Head of caudate nucleus (tissue), 42 donors: ENCODE measurements at regions not wholly inside any gene's neighbourhood (a gene's known extent, or its start where the extent isn't known, plus 50 kb on each side); places are given as distances from the start of the nearest gene placed in this dataset.
"Not testable (repeated sequence)": the region's sequence is repeated elsewhere in the genome, so short reads cannot be mapped to it uniquely, and the experiment has no call there.

ENCODE experiments used
- DNase-seq, 42 donors: peaks; one replicate each; pipeline versions ENCODE4 v3.0.0 to v3.0.0-alpha.2; 2020 to 2021; ENCODE audit warnings: mixed read lengths in 7 of 42
- intact Hi-C: fragments of 100-400 bp; cut with DNase I; formaldehyde crosslinking; loops from one replicate; pipeline ENCODE4 v1.15.0; 2022

DNA sequence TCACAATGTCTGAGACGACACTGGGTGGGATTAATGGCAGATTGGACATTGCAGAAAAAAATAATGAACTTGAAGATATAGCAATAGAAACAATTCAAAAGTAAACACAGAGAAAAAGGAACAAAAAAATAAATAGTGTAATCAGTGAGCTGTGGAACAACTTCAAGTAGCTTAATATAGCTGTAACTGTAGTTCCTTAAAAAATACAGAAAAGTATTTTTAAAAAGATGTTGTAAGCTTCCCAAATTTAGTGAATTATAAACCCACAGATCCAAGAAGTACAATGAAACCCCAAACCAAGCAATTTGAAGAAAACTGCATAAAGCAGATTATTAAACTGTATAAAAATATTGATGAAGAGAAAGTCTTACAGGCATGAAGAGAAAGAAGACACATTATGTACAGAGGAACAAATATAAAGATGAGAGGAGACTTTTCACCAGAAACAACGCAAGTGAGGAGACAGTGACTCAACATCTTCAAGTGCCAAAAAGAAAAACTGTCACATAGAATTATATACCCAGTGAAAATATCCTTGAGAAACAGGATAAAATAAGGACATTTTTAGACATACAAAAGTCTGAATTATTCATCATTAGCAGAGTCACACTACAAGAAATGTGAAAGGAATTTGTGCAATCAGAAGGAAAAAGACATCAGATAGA, 176.4 kb downstream of the NFKBIZ start:
- intact Hi-C loops = no loop called here
- DNase-seq = no peak

DNA sequence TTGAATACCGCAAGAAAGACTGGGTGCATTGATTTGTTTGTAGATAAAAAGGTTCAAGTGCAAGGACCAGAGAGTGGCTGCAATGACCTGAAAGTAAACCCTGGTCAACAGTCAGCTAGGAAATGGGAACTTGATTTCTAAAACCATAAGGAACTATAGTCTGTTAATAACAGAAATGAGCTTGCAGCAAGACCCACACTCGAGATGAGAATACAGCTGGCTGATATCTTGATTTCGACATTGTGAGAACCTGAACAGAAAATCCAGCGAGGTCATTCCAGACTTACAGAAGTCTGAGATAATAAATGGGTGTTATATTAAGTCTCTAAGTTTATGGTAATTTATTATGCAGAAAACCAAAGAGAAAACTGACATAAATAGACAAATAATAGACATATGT, 177.3 kb downstream of the NFKBIZ start:
- intact Hi-C loops = no loop called here
- DNase-seq = no peak

DNA sequence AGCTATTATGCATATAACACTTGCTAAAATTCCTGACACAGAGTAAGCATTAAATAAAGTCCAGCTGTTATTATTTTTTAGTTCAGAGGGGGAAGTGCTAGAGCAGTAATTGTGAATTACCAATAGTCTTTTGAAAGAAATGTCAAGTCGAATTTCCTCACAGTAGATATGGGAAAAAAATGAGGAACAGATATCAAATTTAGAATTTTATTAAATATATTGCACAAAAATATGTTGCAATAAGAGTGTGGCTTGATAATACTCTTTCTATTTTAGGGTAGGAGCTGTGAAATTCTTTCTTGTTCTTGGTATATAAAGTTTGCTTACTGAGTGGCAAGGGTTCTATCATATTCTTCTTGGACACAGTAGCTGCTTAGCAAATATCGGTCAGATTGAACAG, 181.3 kb downstream of the NFKBIZ start:
- intact Hi-C loops = no loop called here
- no peak for DNase-seq

DNA sequence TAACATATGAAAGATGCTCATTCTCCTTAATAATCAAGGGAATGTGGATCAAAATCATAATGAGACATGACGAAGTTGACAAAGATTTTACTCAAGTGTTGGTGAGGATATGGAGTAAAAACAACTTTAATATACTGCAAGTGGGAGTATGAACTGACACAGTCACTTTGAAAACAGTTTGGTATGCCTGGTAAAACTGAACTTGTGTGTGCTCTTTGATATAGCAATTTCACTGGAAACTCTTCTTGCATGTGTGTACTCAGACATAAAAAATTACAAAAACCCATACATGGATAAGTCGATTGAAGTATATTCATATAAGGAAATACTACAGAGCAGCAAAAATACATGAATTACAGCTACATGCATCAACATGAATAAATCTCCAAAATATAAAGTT, 182.5 kb downstream of the NFKBIZ start:
- no peak for DNase-seq
- intact Hi-C loops = no loop called here

DNA sequence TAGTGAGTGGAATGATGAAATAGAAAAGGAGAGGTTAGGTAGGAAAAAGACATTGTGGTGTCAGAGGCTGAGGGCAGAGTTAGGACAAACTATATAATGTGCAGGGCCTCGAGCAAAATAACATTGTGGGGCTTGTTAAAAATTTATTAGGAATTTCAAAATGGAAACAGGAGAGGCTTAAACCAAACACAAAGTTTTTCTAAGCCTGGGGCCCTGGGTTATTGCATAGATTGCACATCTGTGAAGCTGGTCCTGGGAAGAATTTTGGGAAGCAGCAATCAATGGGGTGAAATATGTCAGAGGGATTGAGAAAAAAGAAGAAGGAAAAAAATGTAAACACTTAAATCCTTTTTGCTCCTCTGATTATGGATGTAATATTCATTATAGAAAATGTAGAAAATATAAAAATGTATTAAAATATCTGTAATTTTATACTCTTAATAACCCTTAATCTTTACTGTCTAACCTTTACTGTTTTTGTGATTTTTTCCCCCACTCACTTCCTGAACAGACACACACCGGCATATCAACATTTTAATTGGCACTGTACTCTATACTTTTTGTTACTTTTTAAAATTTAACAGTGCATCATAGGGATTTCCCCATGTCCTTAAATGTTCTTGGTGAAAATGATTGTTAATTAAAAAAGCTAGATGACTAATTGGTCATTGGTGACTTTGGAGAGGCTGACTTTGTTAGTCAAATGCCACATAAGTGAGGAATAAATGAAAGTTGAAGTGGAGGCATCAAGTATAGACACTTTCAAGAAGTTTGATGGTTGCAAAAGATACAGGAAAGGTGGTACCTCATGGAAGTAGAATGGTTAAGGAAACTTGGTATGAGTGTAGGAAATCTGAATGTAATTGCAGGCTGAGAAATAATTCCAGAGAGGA, 183.4 kb downstream of the NFKBIZ start:
- DNase-seq = no peak
- intact Hi-C loops = no loop called here

DNA sequence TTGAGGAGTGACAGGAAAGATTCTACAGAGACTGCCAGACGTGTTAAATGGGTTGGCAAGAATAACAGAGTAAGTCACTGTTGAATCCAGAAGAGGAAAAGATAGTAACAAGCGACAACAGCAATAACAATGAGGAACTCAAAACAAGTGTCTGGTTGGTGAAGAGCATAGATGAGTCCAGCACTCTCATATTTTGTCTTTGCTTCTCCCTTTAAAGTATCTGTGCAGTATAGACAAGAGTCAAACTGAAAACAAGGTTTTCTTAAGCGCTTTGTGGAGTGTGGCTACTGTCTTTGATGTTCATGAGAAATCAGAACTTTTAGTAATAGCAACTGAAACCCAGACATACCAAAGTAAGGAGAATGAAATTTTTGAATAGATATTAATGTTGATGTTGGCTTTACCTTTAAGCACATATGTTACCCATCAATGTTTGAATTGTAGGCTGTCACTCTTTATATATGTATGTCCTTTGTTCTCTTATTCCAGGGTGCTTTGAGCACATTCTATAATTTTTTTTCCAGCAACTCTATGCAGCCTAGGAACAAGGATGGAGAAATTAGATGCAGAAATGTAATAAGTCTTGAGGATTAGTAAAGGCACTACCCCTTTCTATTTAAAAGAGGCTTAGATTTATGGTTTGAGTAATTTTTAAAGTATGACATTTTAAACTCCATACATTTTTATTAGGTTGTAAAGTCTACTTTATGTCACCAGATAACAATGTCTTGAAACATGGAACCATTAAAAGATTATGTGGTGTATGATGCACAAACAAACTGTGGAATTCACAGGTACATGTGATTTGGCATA, 185.5 kb downstream of the NFKBIZ start:
- no peak for DNase-seq
- intact Hi-C loops = no loop called here

DNA sequence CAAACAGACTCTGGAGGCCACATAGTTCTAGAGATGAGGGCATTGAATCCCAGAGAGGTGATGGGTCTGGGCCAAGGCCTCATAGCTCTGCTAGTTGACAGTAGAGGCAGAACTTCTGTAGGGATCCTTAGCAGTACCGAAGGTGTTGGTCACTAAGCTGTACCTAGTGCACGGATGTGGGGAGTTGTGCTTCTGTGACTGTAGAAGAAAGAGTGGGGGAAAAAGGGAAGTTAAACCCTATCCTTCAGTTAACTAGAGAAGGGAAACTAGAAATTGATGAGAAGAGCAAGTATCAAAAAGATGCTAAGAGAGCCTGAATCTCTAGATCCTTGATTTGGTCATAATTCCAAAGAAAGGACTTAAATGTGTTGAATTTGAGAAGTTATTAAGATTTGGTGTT, 186.7 kb downstream of the NFKBIZ start:
- DNase-seq = no peak
- intact Hi-C loops = no loop called here

DNA sequence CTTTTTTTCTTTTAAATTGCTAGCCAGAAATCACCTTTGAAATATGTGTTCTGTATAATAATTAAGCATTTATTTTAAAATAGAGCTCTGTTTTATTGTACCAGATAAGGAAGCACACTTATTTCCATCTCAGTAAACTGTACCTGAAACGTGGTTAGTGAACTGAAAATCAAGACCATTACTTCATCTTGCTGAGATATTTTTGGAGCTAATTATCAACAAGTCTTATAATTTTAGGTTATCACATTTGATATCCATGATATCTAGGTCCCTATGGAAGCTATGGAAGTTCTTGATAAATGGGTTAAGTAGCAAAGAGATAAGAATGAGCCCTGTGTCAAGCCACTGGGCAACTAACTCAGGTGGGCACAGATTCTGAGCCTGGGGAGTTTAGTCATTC, 187.2 kb downstream of the NFKBIZ start:
- intact Hi-C loops = no loop called here
- DNase-seq = no peak

DNA sequence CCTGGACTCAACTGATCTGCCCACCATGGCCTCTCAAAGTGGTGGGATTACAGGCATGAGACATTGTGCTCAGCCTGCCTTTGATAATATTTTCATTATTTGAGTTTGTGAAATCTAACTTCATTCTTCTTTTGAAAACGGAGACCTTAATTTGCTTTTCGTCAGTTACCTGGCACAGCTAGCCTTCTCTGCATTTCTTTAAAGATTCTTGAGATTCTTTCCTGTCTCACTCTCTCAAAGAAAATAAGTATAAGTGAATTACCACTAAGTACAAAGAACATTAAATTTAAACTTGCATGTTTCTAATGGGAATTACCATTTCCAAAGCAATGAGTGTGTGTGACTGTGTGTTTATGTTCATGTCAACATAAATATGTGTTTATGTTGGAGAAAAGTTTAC, 187.9 kb downstream of the NFKBIZ start:
- no peak for DNase-seq
- intact Hi-C loops = no loop called here

DNA sequence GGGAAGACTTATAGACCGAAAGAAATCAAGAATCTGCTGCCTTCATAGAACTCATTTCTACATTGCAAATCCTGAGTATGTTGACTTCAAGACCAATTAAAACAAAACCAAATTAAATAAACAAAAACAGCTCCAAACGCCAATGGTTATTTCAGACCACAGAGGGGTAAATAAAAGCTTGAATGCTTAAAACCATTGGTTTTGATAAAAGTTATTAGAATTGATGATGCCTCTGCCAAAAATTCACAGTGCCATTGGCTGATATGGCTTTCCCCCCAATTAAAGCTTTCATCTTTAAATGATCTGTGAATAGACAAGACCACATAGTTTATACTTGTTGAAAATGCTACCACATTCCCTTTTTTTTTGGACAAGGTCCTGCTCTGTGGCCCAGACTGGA, 188.5 kb downstream of the NFKBIZ start:
- no peak for DNase-seq
- intact Hi-C loops = no loop called here

DNA sequence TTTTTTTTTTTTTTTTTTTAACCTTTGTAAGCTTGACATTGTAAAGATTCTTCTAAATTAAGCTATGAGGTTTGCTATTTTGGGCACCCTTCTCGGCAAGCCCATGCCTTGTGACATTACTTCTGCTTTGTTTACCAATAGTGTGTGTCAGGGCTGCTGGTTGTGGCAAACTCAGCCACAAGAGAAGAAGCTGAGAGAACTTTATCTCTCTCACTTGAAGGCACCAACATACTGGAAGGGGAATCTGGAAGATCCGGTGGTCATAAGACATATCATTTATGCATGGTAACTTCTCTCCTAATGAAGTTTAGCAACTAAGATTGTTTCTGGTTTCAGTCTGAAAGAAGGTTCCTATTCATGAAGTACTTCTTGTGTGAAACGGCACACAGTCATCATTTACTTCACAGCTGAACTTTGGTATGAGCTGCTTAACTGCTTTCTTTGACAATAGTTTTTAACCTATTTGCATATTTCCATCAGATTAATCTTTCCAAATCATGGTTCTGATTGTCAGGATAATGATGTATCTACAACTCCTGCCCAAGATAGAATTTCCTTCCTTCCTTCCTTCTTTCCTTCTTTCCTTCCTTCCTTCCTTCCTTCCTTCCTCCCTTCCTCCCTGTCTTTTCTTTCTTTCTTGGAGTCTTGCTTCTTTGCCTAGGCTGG, 189.3 kb downstream of the NFKBIZ start:
- peak in 9 of 42 donors; percentile 17 to 44 (median 24) for DNase-seq
- intact Hi-C loops = no loop called here

DNA sequence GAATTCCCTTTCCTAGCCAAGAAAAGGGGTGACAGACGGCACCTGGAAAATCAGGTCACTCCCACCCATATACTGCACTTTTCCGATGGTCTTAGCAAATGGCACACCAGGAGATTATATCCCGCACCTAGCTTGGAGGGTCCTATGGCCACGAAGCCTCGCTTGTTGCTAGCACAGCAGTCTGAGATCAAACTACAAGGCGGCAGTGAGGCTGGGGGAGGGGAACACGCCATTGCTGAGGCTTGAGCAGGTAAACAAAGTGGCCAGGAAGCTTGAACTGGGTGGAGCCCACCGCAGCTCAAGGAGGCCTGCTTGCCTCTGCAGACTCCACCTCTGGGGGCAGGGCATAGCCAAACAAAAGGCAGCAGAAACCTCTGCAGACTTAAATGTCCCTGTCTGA, 190.8 kb downstream of the NFKBIZ start:
- intact Hi-C loops, DNase-seq: not testable (repeated sequence)

DNA sequence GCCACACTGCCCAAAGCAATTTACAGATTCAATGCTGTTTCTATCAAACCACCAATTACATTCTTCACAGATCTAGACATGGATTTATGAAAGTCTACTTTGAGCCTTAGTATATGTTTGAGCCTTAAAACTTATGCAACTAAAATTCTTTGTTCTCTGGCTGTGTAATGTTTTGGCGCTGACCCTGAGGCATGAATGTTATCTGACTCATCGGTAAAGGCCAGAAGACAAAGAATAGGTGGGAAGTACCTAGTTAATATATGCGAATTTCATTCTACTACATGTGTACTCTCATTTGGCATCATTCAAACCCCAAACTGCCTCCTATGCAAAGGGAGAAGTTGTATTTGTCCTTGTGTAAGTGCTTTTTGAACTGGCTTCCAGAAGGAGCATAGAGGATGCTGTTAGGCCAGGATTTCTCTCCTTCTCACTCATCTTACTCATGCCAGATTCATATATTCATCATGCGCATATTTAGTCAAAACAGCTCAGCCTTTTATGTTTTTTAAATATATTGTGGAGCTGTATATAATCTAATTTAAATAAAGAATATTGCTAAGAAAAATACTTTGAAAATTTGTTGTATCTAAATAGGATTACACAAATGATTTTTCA, 204.2 kb downstream of the NFKBIZ start:
- no peak for DNase-seq
- intact Hi-C loops = no loop called here

DNA sequence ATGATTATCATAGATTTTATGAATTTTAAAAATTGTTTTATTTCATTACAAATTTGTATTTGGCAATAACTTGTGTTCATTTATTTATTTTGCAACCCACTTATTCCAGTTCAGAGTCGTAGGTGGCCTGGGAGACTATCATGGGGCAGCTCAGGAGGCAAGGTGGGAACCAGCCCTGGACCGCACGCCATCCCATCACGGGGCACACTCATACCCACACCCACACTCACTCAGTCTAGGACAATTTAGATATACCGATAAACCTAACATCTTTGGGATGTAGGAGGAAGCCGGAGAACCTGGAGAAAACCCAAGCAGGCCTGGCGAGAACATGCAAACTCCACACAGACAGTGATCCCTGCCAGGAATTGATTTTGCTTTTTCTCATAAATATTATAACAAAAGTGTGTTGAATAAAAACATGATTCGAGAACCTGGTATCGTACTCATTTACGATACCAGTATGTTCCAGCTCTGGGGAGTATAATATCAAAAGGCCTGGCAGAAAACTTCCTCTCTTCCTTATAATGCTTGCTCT, 205.3 kb downstream of the NFKBIZ start:
- DNase-seq = no peak

DNA sequence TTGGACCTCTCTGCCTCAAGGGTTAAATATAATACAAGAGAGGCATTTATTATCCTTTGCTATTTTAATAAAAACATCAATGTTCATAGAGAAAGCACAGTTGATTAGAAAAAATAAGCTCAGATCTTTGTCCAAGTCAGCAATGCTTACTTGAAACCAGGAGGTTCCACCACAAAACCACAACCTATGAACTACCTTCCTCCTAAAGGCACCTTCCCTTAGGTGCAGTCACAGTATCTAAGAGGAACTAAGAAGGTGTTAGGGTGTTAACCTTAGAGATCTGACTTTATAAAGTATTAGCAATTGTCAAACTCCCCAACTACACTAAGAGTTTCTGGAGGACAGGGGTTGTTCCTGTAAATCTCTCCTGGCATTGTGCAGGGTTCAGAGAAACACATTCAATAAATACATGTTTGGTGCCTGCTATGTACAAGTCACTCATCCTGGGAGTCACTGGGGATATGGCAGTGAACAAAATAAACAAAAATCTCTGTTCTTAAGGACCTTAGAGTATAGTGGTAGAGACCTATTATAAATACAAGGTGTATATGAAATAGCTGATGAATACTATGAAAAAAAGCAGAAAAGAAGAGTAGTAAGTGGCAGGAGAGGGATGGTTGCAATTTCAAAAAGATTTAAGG, 208.6 kb downstream of the NFKBIZ start:
- intact Hi-C loops = no loop called here
- DNase-seq = no peak

More for the DNA sequence above, 205.3 kb downstream of the NFKBIZ start:
- intact Hi-C loops = no loop called here

DNA sequence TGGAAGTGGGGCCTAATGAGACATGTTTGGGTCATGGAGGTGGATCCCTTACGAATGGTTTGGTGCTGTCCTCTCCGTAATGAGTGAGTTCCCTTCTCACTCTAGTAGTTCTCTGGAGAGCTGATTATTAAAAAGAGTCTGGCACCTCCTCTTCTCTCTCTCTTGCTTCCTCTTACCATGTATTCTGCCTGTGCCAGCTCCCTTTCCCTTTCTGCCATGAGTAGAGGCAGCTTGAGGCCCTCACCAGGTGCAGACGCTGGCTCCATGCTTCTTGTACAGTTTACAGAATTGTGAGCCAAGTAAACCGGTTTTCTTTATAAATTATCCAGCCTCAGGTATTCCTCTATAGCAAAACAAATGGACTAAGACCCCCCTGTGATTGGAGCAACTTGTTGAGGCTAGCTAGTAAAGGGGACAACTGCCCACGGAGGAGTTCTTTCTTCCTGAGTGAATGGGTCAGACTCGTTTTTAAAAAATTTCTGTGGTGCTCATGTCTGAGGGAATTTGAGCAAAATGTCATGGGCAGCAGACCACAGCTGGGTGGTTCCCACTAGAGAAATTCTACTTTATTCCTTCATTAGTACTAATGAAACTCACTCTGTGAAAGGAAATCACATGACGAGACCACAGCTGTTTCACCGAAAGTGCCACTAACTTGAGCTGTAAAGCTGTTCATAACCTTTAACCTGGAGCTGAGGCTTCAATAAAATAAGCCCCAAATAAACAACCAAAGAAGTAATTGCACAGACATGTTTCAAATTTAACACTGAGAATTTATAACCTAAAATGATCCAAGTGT, 210.0 kb downstream of the NFKBIZ start:
- no peak for DNase-seq
- intact Hi-C loops = no loop called here

DNA sequence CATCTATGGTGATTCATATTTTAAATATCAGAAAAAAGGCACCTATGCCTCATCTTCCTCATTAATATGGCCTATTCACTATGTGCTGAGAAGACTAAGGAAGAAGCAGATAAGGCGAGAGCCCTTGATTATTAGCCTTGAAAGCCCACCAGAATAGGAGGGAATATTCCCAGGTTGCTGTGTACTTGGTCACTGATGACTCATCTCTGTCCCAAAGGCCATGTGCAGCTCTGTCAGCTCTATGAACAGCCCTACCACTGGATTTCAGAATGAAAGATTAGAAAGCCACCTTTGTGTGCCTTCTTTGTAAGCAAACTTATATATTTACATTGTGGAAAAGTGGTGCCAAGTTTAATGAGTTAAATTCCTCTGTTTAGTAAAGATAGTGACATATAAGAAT, 211.5 kb downstream of the NFKBIZ start:
- no peak for DNase-seq
- intact Hi-C loops = no loop called here
